Choroid plexus epithelial cell (primary cell): ENCODE measurements at regions not wholly inside any gene's neighbourhood (a gene's known extent, or its start where the extent isn't known, plus 50 kb on each side); places are given as distances from the start of the nearest gene placed in this dataset.
A peak's percentile ranks its signal among the peaks of the same experiment; 100 is the strongest.

Experiments used
- DNase-seq: peaks from one replicate; pipeline ENCODE4 v3.0.0-alpha.2; 2010; ENCODE audit warnings: low read depth
- H3K4me3 ChIP-seq: 2 replicates; pipeline ENCODE4 v1.5.1; 2011; ENCODE audit warnings: low read depth, mild to moderate bottlenecking, control low read depth, low read length, moderate library complexity
- TF ChIP-seq, protein P1 (sequence below): conservative IDR thresholded peaks from 2 replicates; pipeline ENCODE4 v1.5.1; 2011; ENCODE audit warnings: low read depth, mild to moderate bottlenecking, control low read depth, inconsistent platforms, low read length, moderate library complexity

GRCh38 chr9:738209-738915, 103.1 kb upstream of the DMRT1 start:
- DNase-seq = peak; percentile 92
- TF ChIP-seq, protein P1, sequence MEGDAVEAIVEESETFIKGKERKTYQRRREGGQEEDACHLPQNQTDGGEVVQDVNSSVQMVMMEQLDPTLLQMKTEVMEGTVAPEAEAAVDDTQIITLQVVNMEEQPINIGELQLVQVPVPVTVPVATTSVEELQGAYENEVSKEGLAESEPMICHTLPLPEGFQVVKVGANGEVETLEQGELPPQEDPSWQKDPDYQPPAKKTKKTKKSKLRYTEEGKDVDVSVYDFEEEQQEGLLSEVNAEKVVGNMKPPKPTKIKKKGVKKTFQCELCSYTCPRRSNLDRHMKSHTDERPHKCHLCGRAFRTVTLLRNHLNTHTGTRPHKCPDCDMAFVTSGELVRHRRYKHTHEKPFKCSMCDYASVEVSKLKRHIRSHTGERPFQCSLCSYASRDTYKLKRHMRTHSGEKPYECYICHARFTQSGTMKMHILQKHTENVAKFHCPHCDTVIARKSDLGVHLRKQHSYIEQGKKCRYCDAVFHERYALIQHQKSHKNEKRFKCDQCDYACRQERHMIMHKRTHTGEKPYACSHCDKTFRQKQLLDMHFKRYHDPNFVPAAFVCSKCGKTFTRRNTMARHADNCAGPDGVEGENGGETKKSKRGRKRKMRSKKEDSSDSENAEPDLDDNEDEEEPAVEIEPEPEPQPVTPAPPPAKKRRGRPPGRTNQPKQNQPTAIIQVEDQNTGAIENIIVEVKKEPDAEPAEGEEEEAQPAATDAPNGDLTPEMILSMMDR = no peak
- no peak overlapping the region for H3K4me3 ChIP-seq

GRCh38 chr9:739362-739761, 102.1 kb upstream of the DMRT1 start:
- TF ChIP-seq, protein P1 = no peak
- no peak overlapping the region for H3K4me3 ChIP-seq
- no peak for DNase-seq

GRCh38 chr9:740221-740620, 101.3 kb upstream of the DMRT1 start:
- TF ChIP-seq, protein P1 = no peak
- H3K4me3 ChIP-seq = no peak overlapping the region
- no peak for DNase-seq

DNA sequence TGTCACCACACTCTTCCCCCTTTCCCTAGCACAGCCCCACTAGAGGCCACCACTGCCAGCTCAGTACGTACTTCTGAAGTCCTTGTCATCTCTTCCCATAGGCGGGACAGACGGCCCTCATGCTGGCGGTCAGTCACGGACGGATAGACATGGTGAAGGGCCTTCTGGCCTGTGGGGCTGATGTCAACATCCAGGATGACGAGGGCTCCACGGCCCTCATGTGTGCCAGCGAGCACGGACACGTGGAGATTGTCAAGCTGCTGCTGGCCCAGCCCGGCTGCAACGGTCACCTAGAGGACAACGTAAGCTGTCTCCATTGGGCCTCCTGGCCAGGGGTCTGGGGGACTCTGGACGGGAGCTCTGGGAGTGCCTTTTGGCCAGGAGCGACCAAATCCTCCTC, 99.4 kb upstream of the DMRT1 start:
- DNase-seq = no peak
- TF ChIP-seq, protein P1 = no peak
- no peak overlapping the region for H3K4me3 ChIP-seq

DNA sequence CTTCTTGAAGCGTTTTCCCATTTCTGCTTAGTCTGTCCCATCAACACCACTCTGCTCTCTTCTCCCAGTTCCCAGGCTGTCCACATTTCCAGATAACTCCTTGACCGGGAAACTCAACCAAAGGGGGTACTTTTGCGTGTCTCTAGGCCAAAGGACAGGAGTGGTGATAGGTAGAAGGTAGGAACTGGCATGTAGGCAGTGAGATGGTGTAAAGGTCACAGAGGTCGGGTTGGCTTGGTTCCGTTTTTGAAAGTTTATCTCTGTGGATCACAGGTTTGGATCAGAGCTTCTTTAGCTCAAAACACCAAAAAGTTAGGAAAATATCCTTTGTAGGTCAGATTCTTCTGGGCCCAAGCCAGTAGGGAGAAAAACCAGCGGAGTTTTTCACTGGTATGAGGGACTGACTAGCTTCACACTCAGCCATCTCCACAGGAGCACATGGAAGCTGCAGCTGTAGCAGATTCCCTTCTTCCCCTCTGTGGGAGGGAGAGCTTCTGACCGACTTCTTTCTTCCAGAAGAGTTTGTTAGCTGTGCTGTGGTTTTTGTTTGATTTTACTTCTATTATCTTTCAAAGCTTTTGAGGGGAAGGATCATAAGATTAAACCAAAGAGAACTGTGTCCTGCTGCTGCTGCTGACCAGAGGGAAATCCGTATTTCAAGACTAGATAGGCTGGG, 98.4 kb upstream of the DMRT1 start:
- DNase-seq = peak; percentile 83
- TF ChIP-seq, protein P1 = no peak

DNA sequence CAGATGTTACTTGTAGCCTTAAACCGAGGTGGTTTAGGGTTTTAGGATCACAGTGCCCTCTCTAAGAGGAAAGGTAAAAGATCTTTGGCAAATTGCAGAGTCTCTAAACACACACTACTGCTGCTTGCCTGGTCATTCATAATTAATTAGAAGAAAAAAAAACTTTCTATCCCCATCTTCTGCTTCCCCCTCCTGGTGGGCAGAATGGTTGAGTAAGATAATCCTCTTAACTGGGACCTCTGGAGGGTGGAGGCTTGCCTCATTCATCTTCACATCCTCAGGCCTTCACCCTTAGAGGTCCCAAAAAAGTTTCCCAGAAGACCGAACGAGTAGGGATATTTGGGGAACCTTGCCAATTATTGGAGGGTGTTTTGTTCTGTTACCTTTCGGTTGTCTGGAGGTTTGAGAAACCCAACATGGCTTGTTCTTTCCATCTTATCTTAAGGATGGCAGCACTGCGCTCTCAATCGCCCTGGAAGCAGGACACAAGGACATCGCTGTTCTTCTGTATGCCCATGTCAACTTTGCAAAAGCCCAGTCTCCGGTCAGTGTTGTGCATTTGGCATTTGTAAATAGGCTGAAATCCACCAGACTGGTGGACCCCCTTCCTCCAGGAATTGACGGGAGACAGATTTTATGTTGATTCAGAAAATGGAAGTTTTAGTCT, 97.3 kb upstream of the DMRT1 start:
- no peak overlapping the region for H3K4me3 ChIP-seq
- TF ChIP-seq, protein P1 = no peak
- no peak for DNase-seq

More for the DNA sequence above, 98.4 kb upstream of the DMRT1 start:
- H3K4me3 ChIP-seq = no peak overlapping the region
